Esophagus muscularis mucosa (tissue), 3 donors: ENCODE measurements at regions not wholly inside any gene's neighbourhood (a gene's known extent, or its start where the extent isn't known, plus 50 kb on each side); places are given as distances from the start of the nearest gene placed in this dataset.

Experiments used
- EP300 ChIP-seq: sonication (generic); formaldehyde crosslinking; IDR thresholded peaks from one replicate; pipeline ENCODE4 v1.6.1; 2017; ENCODE audit warnings: antibody characterized with exemption
- TF ChIP-seq, protein P1 (sequence below), 3 experiments: fragments of 200-600 bp in 2 of 3; fragments of 450-650 bp in 1 of 3; sonication (generic) in 2 of 3; IDR thresholded peaks; one replicate each; pipeline ENCODE4 v1.5.1; 2017 to 2019; ENCODE audit warnings: antibody characterized with exemption in 3 of 3, mild to moderate bottlenecking in 2 of 3, moderate library complexity in 1 of 3

DNA sequence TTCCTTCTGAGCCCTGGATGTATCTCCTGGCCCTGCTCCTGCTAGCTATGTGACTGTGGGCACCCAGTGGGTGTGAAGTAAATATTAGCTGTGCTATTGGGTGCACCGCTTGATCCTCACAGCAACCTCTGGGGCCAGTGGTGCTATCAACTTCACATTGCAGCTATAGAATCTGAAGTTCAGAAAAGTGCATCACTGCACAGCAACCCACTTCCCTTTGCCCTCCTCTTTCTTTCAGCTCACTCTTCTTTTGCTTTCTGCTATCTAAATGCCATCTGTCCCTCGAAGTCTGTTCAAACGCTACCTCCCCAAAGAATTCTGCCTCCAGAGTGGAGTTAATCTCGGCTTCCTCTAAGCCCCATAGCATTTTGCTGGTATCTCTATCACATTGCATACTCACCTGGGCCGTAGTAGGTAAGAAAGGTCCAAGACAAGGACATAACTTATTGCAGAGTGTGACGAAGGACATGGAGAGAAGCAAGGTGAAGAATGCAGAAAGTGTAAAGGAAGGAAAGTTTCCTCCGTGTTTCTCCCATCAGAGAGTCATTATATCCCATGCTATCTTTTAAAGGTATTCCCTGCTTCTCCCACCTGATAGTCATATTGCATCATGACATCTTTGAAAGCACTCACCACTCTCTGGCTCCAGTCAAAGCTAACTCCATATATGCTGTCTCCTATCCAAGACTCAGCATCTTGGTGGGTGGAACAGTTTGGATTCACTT, 57.1 kb upstream of the BCL6 start:
- TF ChIP-seq EP300: no peak
- TF ChIP-seq, protein P1, sequence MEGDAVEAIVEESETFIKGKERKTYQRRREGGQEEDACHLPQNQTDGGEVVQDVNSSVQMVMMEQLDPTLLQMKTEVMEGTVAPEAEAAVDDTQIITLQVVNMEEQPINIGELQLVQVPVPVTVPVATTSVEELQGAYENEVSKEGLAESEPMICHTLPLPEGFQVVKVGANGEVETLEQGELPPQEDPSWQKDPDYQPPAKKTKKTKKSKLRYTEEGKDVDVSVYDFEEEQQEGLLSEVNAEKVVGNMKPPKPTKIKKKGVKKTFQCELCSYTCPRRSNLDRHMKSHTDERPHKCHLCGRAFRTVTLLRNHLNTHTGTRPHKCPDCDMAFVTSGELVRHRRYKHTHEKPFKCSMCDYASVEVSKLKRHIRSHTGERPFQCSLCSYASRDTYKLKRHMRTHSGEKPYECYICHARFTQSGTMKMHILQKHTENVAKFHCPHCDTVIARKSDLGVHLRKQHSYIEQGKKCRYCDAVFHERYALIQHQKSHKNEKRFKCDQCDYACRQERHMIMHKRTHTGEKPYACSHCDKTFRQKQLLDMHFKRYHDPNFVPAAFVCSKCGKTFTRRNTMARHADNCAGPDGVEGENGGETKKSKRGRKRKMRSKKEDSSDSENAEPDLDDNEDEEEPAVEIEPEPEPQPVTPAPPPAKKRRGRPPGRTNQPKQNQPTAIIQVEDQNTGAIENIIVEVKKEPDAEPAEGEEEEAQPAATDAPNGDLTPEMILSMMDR (IDR thresholded peaks at IDR 0.05): no peak
